PC-3 (cell line): ENCODE measurements at regions not wholly inside any gene's neighbourhood (a gene's known extent, or its start where the extent isn't known, plus 50 kb on each side); places are given as distances from the start of the nearest gene placed in this dataset.

Source experiments
- CTCF ChIP-seq: fragments of 300-600 bp; sonication (generic); conservative IDR thresholded peaks from 2 replicates; pipeline ENCODE4 v1.5.1; 2017; ENCODE audit warnings: antibody characterized with exemption, low read depth, mild to moderate bottlenecking, low read length
- EZH2 ChIP-seq: fragments of 300-600 bp; sonication (generic); IDR thresholded peaks from one replicate; pipeline ENCODE4 v1.6.1; 2017; ENCODE audit warnings: antibody characterized with exemption, mild to moderate bottlenecking, low read length; ENCODE audit not compliant: unreplicated experiment

- TF ChIP-seq CTCF (no peak), EZH2 (no peak)
These were observed 246.5 kb upstream of the FGF16 start for GRCh38 chrX:77200663-77201062.
